RWPE2 (cell line): ENCODE measurements at regions not wholly inside any gene's neighbourhood (a gene's known extent, or its start where the extent isn't known, plus 50 kb on each side); places are given as distances from the start of the nearest gene placed in this dataset.

ENCODE experiments used
- ATAC-seq: fragments of 200-7000 bp; cut with Tn5 transposase; 3 replicates; pipeline ENCODE4 v1.9.1; 2021; ENCODE audit warnings: low read depth
- DNase-seq: peaks from one replicate; pipeline ENCODE4 v3.0.0-alpha.2; 2020; ENCODE audit warnings: low spot score
- H3K27ac ChIP-seq: fragments of 450-650 bp; 2 replicates; pipeline ENCODE4 v1.5.1; 2017; ENCODE audit warnings: mild to moderate bottlenecking; ENCODE audit not compliant: poor library complexity, severe bottlenecking
- H3K27me3 ChIP-seq: fragments of 250-450 bp; sonication (Bioruptor Pico); 2 replicates; pipeline ENCODE4 v1.5.1; 2021; ENCODE audit warnings: mild to moderate bottlenecking, moderate library complexity; ENCODE audit not compliant: insufficient read depth, poor library complexity, severe bottlenecking
- H3K36me3 ChIP-seq: fragments of 250-450 bp; sonication (Bioruptor Pico); 2 replicates; pipeline ENCODE4 v1.5.1; 2020; ENCODE audit warnings: low read depth, mild to moderate bottlenecking, moderate library complexity
- H3K4me1 ChIP-seq: fragments of 250-450 bp; sonication (Bioruptor Pico); 2 replicates; pipeline ENCODE4 v1.5.1; 2021; ENCODE audit warnings: mild to moderate bottlenecking, moderate library complexity; ENCODE audit not compliant: insufficient read depth, poor library complexity, severe bottlenecking
- H3K4me3 ChIP-seq: fragments of 250-450 bp; sonication (Bioruptor Pico); 2 replicates; pipeline ENCODE4 v1.5.1; 2021; ENCODE audit warnings: mild to moderate bottlenecking, moderate library complexity; ENCODE audit not compliant: severe bottlenecking
- H3K9me3 ChIP-seq: fragments of 250-450 bp; sonication (Bioruptor Pico); 2 replicates; pipeline ENCODE4 v1.5.1; 2021; ENCODE audit warnings: mild to moderate bottlenecking, moderate library complexity; ENCODE audit not compliant: severe bottlenecking
- CTCF ChIP-seq: fragments of 450-650 bp; IDR thresholded peaks from one replicate; pipeline ENCODE4 v1.5.1; 2017; ENCODE audit warnings: mild to moderate bottlenecking, moderate library complexity; ENCODE audit not compliant: poor library complexity, severe bottlenecking

- Histone ChIP-seq H3K36me3 (no peaks in the 10 kb centered on the region), H3K27me3 (peaks cover 5% of the 10 kb centered on the region), H3K27ac (no peak overlapping the region), H3K4me1 (no peaks in the 10 kb centered on the region), H3K4me3 (no peak overlapping the region), H3K9me3 (no peaks in the 10 kb centered on the region)
- ATAC-seq (no peak), DNase-seq (peak; percentile 5)
- no peak for TF ChIP-seq CTCF
Observed at GRCh38 chr17:74148901-74149596, 54.4 kb upstream of the RPL38 start.

- H3K9me3 ChIP-seq = no peaks in the 10 kb centered on the region
- peaks cover 5% of the 10 kb centered on the region for H3K27me3 ChIP-seq
- no peaks in the 10 kb centered on the region for H3K36me3 ChIP-seq
- H3K27ac ChIP-seq = no peak overlapping the region
- DNase-seq (peak; percentile 23), ATAC-seq (no peak)
- H3K4me3 ChIP-seq = no peak overlapping the region
- no peak for TF ChIP-seq CTCF
- H3K4me1 ChIP-seq = no peaks in the 10 kb centered on the region
Observed at GRCh38 chr17:74149597-74150427, 53.7 kb upstream of the RPL38 start.

- TF ChIP-seq CTCF = no peak
- Histone ChIP-seq H3K27ac (no peak overlapping the region), H3K4me1 (no peaks in the 10 kb centered on the region), H3K9me3 (no peaks in the 10 kb centered on the region), H3K27me3 (peaks cover 5% of the 10 kb centered on the region), H3K36me3 (no peaks in the 10 kb centered on the region), H3K4me3 (no peak overlapping the region)
- peak; percentile 21 for DNase-seq
- ATAC-seq = no peak
Observed at GRCh38 chr17:74150428-74151025, 53.0 kb upstream of the RPL38 start.

GRCh38 chr17:74151551-74152315 is 51.7 kb upstream of the RPL38 start:
- no peaks in the 10 kb centered on the region for H3K36me3 ChIP-seq
- H3K4me3 ChIP-seq = no peak overlapping the region
- H3K4me1 ChIP-seq = no peaks in the 10 kb centered on the region
- peaks cover 3% of the 10 kb centered on the region for H3K27me3 ChIP-seq
- ATAC-seq = no peak
- no peak for TF ChIP-seq CTCF
- no peaks in the 10 kb centered on the region for H3K9me3 ChIP-seq
- no peak overlapping the region for H3K27ac ChIP-seq
- DNase-seq = peak; percentile 17
